Endodermal cell (in vitro differentiated cells): ENCODE measurements at regions not wholly inside any gene's neighbourhood (a gene's known extent, or its start where the extent isn't known, plus 50 kb on each side); places are given as distances from the start of the nearest gene placed in this dataset.

Source experiments
- DNase-seq: peaks from one replicate; pipeline ENCODE4 v3.0.0-alpha.2; 2017
- H3K27ac ChIP-seq: 2 replicates; pipeline ENCODE4 v1.5.1; 2013; ENCODE audit warnings: mild to moderate bottlenecking, low read depth, low read length, moderate library complexity
- H3K27me3 ChIP-seq: 2 replicates; pipeline ENCODE4 v1.6.1; 2013; ENCODE audit warnings: mild to moderate bottlenecking, low read length, moderate library complexity; ENCODE audit not compliant: insufficient read depth, control insufficient read depth, poor library complexity, severe bottlenecking
- H3K36me3 ChIP-seq: 2 replicates; pipeline ENCODE4 v1.7.0; 2013; ENCODE audit warnings: mild to moderate bottlenecking, low read length, moderate library complexity; ENCODE audit not compliant: control insufficient read depth, insufficient read depth
- H3K4me1 ChIP-seq: one replicate; pipeline ENCODE4 v1.7.0; 2013; ENCODE audit warnings: low read length; ENCODE audit not compliant: control insufficient read depth, insufficient read depth
- H3K4me3 ChIP-seq: 2 replicates; pipeline ENCODE4 v1.5.1; 2013; ENCODE audit warnings: mild to moderate bottlenecking, low read length, moderate library complexity
- H3K9ac ChIP-seq: 2 replicates; pipeline ENCODE4 v1.6.1; 2013; ENCODE audit warnings: mild to moderate bottlenecking, low read length, moderate library complexity; ENCODE audit not compliant: poor library complexity, severe bottlenecking; ENCODE audit errors: extremely low read depth
- H3K9me3 ChIP-seq: 2 replicates; pipeline ENCODE4 v1.6.1; 2013; ENCODE audit warnings: mild to moderate bottlenecking, low read length, moderate library complexity; ENCODE audit not compliant: control insufficient read depth
- H3K27ac Mint-ChIP-seq: 2 replicates; pipeline ENCODE4 v1.8.0; 2020; ENCODE audit warnings: mixed read lengths
- H3K27me3 Mint-ChIP-seq: 2 replicates; pipeline ENCODE4 v1.8.0; 2021; ENCODE audit warnings: mild to moderate bottlenecking, mixed read lengths; ENCODE audit not compliant: insufficient read depth
- H3K36me3 Mint-ChIP-seq: 2 replicates; pipeline ENCODE4 v1.8.0; 2020; ENCODE audit warnings: low read depth, mixed read lengths
- H3K4me1 Mint-ChIP-seq: 2 replicates; pipeline ENCODE4 v1.8.0; 2020; ENCODE audit warnings: mixed read lengths
- H3K4me3 Mint-ChIP-seq: 2 replicates; pipeline ENCODE4 v1.8.0; 2020; ENCODE audit warnings: mild to moderate bottlenecking, moderate library complexity, mixed read lengths
- H3K9me3 Mint-ChIP-seq: 2 replicates; pipeline ENCODE4 v1.8.0; 2020; ENCODE audit warnings: mild to moderate bottlenecking, mixed read lengths
- WGBS, 2 experiments: methylation state at CpG; one replicate each; pipeline versions ENCODE4 v1.1.5 to v1.1.7; 2013; ENCODE audit warnings: missing lambda C conversion rate in 2 of 2, mixed read lengths in 1 of 2; ENCODE audit not compliant: insufficient coverage in 1 of 2, insufficient read length in 1 of 2; 5-methylcytosine and 5-hydroxymethylcytosine counted together
- TF ChIP-seq, protein P1 (sequence below): fragments of 200-600 bp; sonication (generic); conservative IDR thresholded peaks from 2 replicates; pipeline ENCODE4 v1.5.0; 2021; ENCODE audit warnings: antibody characterized with exemption, mild to moderate bottlenecking

DNA sequence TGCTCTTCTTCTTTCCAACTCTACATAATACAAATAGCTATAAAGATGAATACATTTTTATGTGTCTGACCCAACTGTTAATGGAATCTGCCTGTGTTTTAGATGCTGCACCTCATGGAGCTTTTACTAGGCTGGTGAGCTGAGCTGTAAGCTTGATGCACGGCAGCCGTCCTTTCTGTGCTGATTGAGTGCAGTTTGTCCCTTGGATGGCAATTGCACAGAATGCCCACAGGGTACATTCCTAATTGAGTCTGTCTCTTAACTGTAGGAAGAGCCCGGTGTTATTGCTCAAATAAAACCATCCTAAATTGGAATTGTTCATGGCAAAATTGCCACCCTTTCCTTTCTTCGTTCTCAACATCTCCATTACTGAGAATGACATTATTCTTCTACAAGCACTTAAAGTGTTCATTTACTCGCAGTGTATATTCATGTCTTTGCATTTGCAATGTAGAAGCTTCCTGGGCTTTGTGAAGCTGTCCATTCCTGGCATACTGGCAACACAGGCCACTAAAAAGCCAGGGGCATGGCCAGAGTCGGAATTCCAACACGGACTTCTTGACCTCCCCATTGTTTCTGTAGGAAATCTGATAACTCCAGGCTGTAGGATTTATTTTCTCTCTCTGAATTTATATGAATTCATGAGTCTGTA, 85.8 kb downstream of the SLC10A2 start:
- Histone ChIP-seq H3K4me3 (no peak overlapping the region), H3K27me3 (no peaks in the 10 kb centered on the region), H3K36me3 (no peaks in the 10 kb centered on the region), H3K9me3 (no peaks in the 10 kb centered on the region), H3K4me1 (no peaks in the 10 kb centered on the region), H3K27ac (no peak overlapping the region), H3K9ac (no peak overlapping the region)
- 96 to 97% methylated on average over 5 to 7 of the region's 7 CpGs for WGBS, 2 experiments
- no peak for DNase-seq
- no peak overlapping the region for H3K4me3 Mint-ChIP-seq
- TF ChIP-seq, protein P1, sequence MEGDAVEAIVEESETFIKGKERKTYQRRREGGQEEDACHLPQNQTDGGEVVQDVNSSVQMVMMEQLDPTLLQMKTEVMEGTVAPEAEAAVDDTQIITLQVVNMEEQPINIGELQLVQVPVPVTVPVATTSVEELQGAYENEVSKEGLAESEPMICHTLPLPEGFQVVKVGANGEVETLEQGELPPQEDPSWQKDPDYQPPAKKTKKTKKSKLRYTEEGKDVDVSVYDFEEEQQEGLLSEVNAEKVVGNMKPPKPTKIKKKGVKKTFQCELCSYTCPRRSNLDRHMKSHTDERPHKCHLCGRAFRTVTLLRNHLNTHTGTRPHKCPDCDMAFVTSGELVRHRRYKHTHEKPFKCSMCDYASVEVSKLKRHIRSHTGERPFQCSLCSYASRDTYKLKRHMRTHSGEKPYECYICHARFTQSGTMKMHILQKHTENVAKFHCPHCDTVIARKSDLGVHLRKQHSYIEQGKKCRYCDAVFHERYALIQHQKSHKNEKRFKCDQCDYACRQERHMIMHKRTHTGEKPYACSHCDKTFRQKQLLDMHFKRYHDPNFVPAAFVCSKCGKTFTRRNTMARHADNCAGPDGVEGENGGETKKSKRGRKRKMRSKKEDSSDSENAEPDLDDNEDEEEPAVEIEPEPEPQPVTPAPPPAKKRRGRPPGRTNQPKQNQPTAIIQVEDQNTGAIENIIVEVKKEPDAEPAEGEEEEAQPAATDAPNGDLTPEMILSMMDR = no peak
- no peak overlapping the region for H3K27ac Mint-ChIP-seq
- peaks cover 5% of the 10 kb centered on the region for H3K9me3 Mint-ChIP-seq
- no peaks in the 10 kb centered on the region for H3K27me3 Mint-ChIP-seq
- no peaks in the 10 kb centered on the region for H3K4me1 Mint-ChIP-seq
- no peaks in the 10 kb centered on the region for H3K36me3 Mint-ChIP-seq

DNA sequence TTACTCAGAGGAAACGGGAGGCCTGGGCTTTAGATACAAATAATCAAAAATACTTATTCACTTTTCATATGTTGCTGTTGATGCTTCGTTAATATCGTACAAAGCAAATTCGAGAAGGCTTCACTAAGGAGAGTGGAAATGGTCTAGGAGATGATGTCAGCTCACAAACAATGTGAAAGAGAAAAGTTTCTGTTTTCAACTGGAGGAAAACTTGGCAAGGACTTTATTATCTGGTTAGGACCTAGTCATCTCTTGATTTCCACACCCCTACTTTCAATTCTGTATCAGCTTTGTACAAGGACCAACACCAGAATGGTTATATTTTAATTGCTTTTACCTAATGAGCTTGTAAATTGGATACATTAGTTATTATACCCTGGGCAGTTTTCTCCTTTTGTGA, 88.0 kb downstream of the SLC10A2 start:
- Histone ChIP-seq H3K4me1 (no peaks in the 10 kb centered on the region), H3K27me3 (no peaks in the 10 kb centered on the region), H3K36me3 (no peaks in the 10 kb centered on the region), H3K27ac (no peak overlapping the region), H3K4me3 (no peak overlapping the region), H3K9ac (no peak overlapping the region), H3K9me3 (no peaks in the 10 kb centered on the region)
- H3K27ac Mint-ChIP-seq = no peak overlapping the region
- H3K36me3 Mint-ChIP-seq = no peaks in the 10 kb centered on the region
- H3K27me3 Mint-ChIP-seq = peaks cover 1% of the 10 kb centered on the region
- DNase-seq = no peak
- no peaks in the 10 kb centered on the region for H3K4me1 Mint-ChIP-seq
- H3K9me3 Mint-ChIP-seq = no peaks in the 10 kb centered on the region
- TF ChIP-seq, protein P1 = no peak
- no peak overlapping the region for H3K4me3 Mint-ChIP-seq
- 90 to 95% methylated on average over 4 of the region's 4 CpGs for WGBS, 2 experiments

DNA sequence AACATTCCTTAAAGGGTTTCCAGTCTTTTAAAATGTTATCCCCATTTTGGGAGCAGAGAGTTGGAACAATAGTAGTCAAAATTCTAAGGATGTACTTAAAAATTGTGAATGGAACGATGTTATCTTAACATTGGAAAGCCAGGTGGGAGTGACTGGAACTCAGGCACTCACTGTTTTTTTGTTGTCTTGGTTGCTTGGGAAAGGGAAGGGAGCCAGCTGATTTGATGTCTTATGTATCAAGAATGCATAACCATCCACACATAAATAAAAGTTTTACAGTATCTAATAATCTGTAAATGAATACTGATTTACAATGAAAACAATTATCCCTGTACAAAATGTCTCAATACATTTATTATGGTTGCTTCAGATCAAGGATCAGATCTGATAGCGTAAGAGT, 88.7 kb downstream of the SLC10A2 start:
- no peak for DNase-seq
- H3K4me3 Mint-ChIP-seq = no peak overlapping the region
- TF ChIP-seq, protein P1 = no peak
- no peaks in the 10 kb centered on the region for H3K27me3 ChIP-seq
- H3K9me3 ChIP-seq = no peaks in the 10 kb centered on the region
- H3K9ac ChIP-seq = no peak overlapping the region
- no peaks in the 10 kb centered on the region for H3K4me1 ChIP-seq
- no peaks in the 10 kb centered on the region for H3K36me3 Mint-ChIP-seq
- no peaks in the 10 kb centered on the region for H3K36me3 ChIP-seq
- H3K9me3 Mint-ChIP-seq = no peaks in the 10 kb centered on the region
- H3K4me1 Mint-ChIP-seq = no peaks in the 10 kb centered on the region
- no peak overlapping the region for H3K27ac Mint-ChIP-seq
- no peak overlapping the region for H3K27ac ChIP-seq
- peaks cover 1% of the 10 kb centered on the region for H3K27me3 Mint-ChIP-seq
- WGBS, 2 experiments = 88 to 100% methylated on average over 2 of the region's 2 CpGs
- no peak overlapping the region for H3K4me3 ChIP-seq
